NCI-H1694 treated with DMSO at 0.1 percent for 48 hours (cell line): ENCODE measurements at regions not wholly inside any gene's neighbourhood (a gene's known extent, or its start where the extent isn't known, plus 50 kb on each side); places are given as distances from the start of the nearest gene placed in this dataset.
"Not testable (repeated sequence)": the region's sequence is repeated elsewhere in the genome, so short reads cannot be mapped to it uniquely, and the experiment has no call there.

Experiments
- DNase-seq: peaks from one replicate; lab custom pipeline; 2025; lab: John Stamatoyannopoulos, UW

GRCh38 chr1:78203410-78203982 lies 157.7 kb downstream of the GIPC2 start:
- DNase-seq = not testable (repeated sequence)

GRCh38 chr1:78210175-78210574 lies 164.4 kb downstream of the GIPC2 start:
- DNase-seq = no peak

GRCh38 chr1:78211483-78212092 lies 165.8 kb downstream of the GIPC2 start:
- no peak for DNase-seq

GRCh38 chr1:78214334-78214733 lies 168.6 kb downstream of the GIPC2 start:
- DNase-seq = no peak

- no peak for DNase-seq
Observed at GRCh38 chr1:78222225-78222959, 176.6 kb downstream of the GIPC2 start.

- no peak for DNase-seq
Observed at GRCh38 chr1:78222960-78223358, 177.2 kb downstream of the GIPC2 start.

- DNase-seq = no peak
Observed at GRCh38 chr1:78223417-78224215, 177.8 kb downstream of the GIPC2 start.

- no peak for DNase-seq
Observed at GRCh38 chr1:78224246-78224785, 178.6 kb downstream of the GIPC2 start.

- no peak for DNase-seq
Observed at GRCh38 chr1:78224861-78225552, 179.2 kb downstream of the GIPC2 start.

- DNase-seq = no peak
Observed at GRCh38 chr1:78226784-78227183, 181.0 kb downstream of the GIPC2 start.

- DNase-seq = no peak
Observed at GRCh38 chr1:78227705-78228635, 182.2 kb downstream of the GIPC2 start.

GRCh38 chr1:78229344-78229743 lies 183.6 kb downstream of the GIPC2 start:
- DNase-seq = no peak

GRCh38 chr1:78231477-78231876 lies 185.7 kb downstream of the GIPC2 start:
- no peak for DNase-seq

GRCh38 chr1:78231894-78232293 lies 186.1 kb downstream of the GIPC2 start:
- DNase-seq = no peak

GRCh38 chr1:78232630-78233029 lies 186.9 kb downstream of the GIPC2 start:
- DNase-seq = no peak

- DNase-seq = no peak
Observed at GRCh38 chr1:78234496-78234895, 188.7 kb downstream of the GIPC2 start.

GRCh38 chr1:78236716-78237115 lies 190.9 kb downstream of the GIPC2 start:
- no peak for DNase-seq

- DNase-seq = no peak
Observed at GRCh38 chr1:78237364-78237916, 191.7 kb downstream of the GIPC2 start.

- no peak for DNase-seq
Observed at GRCh38 chr1:78240191-78240590, 194.4 kb downstream of the GIPC2 start.

GRCh38 chr1:78240755-78241154 lies 195.0 kb downstream of the GIPC2 start:
- DNase-seq = no peak
